ENCODE measurements at regions not wholly inside any gene's neighbourhood (a gene's known extent, or its start where the extent isn't known, plus 50 kb on each side); places are given as distances from the start of the nearest gene placed in this dataset.

DNA sequence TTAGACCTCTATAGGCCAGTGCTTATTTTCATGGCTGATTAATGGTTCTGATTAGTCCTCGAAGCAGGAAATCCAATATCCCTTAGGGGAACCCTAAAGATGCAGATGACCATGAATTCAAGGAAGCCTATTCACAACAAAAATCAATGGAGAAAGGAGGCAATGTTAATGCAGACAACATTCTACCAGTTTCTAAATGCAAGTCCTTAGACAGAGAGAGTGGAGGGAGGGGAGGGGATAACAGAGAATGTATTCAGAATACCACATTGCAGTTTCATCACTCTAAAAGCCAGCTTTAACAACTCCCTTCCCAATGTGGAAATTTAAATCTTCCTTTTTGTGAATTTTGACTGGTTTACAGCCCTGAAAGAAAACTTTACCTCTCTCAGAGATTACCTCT is 87.1 kb upstream of the POU3F2 start:
- TF ChIP-seq, protein P1, sequence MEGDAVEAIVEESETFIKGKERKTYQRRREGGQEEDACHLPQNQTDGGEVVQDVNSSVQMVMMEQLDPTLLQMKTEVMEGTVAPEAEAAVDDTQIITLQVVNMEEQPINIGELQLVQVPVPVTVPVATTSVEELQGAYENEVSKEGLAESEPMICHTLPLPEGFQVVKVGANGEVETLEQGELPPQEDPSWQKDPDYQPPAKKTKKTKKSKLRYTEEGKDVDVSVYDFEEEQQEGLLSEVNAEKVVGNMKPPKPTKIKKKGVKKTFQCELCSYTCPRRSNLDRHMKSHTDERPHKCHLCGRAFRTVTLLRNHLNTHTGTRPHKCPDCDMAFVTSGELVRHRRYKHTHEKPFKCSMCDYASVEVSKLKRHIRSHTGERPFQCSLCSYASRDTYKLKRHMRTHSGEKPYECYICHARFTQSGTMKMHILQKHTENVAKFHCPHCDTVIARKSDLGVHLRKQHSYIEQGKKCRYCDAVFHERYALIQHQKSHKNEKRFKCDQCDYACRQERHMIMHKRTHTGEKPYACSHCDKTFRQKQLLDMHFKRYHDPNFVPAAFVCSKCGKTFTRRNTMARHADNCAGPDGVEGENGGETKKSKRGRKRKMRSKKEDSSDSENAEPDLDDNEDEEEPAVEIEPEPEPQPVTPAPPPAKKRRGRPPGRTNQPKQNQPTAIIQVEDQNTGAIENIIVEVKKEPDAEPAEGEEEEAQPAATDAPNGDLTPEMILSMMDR (IDR thresholded peaks at IDR 0.05; ENCODE audit: low read depth, low read length), result no peak

DNA sequence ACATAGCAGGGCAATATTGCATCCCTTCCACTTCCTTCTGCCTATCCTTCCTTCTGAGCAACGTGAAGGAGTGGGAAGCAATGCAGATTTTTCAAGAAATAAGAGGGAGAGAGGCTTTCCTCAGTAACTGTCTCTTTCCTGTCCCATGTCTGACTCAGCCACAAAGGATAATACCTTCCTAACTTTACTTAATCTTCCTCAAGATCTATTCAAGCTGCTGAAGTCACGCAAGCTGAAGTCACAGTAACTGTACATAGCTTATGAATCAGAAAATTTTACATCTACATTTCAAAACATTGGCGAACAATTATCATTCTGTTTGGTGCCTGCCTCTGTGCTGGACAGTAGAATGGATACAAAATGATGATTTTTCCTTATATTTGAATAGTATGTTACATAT is 86.4 kb upstream of the POU3F2 start:
- H3K4me3 ChIP-seq (ENCODE audit: low read depth, low read length), result no peak overlapping the region
- TF ChIP-seq, protein P1 (IDR thresholded peaks at IDR 0.05; ENCODE audit: low read depth, low read length), result no peak

More for the DNA sequence above, 87.1 kb upstream of the POU3F2 start:
- H3K4me3 ChIP-seq (ENCODE audit: low read depth, low read length), result no peak overlapping the region

DNA sequence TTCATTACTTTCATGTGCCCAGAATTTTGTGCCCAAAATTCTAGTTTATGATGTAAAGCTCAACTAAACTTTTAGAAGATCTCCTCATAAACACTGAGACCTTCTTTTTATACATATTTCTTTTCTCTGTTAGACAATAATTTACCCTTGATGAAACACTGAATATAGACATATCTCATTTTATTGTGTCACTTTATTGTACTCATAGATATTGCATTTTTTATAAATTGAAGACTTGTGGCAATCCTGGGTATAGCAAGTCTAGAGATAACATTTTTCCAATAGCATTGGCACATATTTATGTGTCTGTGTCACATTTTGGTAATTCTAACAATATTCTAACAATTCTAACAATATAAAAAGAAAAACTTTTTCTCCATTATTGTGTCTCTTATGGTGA is 74.9 kb upstream of the POU3F2 start:
- H3K4me3 ChIP-seq (ENCODE audit: low read depth, low read length), result no peak overlapping the region
- TF ChIP-seq, protein P1 (IDR thresholded peaks at IDR 0.05; ENCODE audit: low read depth, low read length), result no peak

DNA sequence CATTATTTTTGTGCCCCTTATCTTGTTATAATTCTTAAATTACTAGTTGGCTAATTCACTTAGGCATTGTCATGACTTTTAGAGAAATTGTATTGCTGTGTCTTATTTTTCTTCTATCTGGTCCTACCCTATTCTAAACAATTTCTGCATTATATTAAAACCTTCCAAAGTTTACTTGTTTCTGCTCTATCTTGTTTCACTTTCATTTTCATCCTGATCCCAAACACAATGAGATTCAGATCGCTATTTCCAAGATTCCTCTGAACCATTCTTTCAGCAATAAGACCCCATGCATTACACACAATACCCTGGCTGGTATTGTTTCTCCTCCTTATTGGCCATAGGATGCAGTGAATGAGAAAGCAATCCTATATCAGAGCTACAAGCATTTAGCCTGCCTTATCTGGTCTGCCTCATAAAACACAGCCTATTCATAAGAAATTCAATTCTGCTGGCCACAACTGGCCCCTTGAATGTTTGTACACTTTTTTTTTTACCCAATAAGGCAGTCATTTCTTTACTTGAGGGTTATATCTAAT is 69.9 kb upstream of the POU3F2 start:
- H3K4me3 ChIP-seq (ENCODE audit: low read depth, low read length), result peak overlapping the region; percentile 44
- TF ChIP-seq, protein P1 (IDR thresholded peaks at IDR 0.05; ENCODE audit: low read depth, low read length), result no peak

DNA sequence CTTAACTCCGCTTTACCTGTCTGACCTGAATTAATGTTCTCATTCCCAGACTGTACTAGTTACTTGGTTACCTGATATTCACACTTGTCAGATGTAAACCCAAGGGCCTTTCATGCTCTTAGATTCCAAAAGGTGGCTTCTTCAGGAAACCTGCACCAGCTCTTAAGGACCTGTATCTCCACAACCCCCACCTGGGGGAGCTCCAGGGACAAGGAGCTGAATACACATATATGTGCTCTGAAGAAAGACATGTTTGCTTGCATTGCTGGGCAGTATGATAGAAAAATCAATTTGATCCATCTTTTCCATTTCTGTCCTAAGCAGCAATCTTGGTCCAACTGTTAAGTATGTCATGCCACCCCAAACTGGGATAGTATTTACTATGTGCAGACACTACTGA is 64.8 kb upstream of the POU3F2 start:
- no peak overlapping the region for H3K4me3 ChIP-seq (ENCODE audit: low read depth, low read length)
- TF ChIP-seq, protein P1 (IDR thresholded peaks at IDR 0.05; ENCODE audit: low read depth, low read length), result no peak

DNA sequence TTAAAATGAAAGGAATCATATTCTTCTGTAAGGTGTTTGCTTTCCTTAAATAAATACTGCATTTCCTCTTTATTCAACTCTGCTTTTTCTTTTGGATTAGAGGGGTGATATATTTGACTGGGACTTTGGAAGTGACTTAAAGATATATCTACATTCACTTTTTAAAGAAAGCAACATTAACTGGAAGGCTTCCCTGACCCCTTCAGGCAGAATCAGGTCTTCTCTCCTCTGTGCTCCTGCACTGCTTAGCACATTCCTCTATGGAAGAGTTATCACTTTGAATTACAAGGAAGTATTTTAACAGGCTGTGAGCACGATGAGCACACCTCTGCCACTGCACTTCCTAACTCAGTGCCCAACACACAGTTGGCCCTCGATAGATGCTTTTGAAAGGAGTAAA is 59.2 kb upstream of the POU3F2 start:
- H3K4me3 ChIP-seq (ENCODE audit: low read depth, low read length), result no peak overlapping the region
- TF ChIP-seq, protein P1 (IDR thresholded peaks at IDR 0.05; ENCODE audit: low read depth, low read length), result no peak

DNA sequence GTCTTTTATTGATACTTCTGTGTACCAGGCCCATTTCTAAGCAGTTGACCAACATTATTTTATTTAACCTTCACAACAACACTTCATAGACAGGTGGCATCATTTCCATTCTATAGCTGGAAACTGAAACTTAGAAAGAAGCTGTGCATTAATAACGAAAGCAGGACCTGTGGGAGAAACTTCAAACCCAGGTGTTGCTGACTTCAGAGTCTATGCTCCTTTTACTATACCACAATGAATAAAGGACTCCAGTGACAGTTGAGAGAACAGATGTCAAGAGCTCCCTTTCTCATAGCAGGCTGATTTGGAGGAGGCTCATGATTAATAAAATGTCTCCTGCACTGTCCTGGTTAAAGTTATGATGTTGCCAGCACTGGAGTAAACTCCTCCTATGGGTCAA is 56.6 kb upstream of the POU3F2 start:
- TF ChIP-seq, protein P1 (IDR thresholded peaks at IDR 0.05; ENCODE audit: low read depth, low read length), result no peak
- no peak overlapping the region for H3K4me3 ChIP-seq (ENCODE audit: low read depth, low read length)

Data from WI38 (cell line).